ENCODE measurements at regions not wholly inside any gene's neighbourhood (a gene's known extent, or its start where the extent isn't known, plus 50 kb on each side); places are given as distances from the start of the nearest gene placed in this dataset.

DNA sequence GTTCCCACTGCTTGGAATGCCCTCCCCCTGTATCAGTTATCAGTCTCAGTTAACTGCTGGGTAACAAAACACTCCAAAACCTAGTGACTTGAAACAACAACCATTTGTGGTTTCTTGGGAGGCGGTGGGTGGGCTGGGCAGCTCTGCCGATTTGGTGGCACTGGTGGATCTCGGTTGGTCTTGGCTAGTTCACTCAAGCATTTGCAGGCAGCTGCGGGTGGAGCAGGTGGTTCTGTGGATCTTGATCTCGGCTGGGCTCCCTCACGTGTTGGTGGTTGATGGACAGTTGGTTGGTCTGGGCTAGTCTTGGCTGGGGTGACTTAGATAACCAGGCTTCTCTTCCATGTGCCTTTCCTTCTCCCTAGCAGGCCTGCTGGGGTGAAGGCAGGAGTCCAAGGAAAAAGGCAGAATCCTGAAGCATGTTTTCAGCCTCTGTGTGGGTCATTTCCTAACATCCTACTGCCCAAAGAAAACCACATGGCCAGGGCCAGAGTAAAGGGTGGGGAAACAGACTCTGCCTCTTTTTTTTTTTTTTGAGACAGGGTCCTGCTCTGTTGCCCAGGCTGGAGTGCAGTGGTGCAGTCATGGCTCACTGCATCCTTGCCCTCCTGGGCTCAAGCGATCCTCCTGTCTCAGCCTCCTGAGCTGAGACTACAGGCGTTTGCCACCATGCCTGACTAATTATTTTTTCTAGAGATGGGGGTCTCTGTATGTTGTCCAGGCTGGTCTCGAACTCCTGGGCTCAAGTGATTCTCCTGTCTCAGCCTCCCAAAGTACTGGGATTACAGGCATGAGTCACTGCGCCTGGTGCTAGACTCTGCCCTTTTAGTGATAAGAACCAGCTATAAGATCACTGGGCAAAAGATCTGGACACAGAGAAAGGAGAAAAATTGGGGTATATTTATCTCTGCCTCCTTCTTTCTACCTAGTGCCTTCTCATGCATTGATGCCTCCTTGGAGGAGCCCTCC, 183.7 kb downstream of the RGS3 start:
- no peak for DNase-seq

DNA sequence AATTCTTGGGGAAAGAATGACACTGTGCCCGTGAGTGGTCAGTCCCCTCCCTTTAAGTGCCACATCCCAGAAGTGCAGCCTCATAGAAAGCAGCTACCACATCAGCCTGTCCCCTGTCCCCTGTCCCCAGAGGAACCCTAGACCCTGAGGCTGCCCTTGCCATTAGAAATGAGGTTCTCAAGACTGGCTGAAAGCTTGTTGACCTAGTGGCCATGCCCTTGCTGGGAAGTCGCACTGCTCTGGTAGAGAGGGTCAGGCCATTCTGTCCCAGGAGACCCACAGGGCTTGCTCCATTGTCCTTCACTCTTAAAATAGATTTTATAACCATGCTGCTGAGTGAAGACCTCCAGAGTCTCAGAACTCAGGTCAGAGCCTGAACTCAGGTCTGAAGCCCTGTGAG, 184.5 kb downstream of the RGS3 start:
- no peak for DNase-seq

DNA sequence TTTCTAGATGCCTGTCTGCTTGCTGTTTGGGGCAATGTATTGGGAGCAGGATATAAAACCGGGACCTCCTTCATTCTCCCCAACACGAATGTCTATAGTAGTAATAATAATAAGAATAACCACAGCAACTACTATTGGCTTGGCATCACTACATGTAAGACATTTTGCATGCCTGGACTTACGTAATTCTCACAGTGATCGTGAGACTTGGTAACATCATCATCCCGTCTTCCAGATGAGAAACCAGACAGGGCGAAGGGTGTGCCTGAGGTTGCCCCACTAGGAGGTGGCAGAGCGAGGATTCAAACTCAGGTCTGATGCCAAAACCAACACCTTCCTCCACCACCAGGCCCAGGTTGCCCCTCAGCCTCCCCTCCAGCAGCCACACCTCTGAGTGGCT, 185.1 kb downstream of the RGS3 start:
- DNase-seq = no peak

DNA sequence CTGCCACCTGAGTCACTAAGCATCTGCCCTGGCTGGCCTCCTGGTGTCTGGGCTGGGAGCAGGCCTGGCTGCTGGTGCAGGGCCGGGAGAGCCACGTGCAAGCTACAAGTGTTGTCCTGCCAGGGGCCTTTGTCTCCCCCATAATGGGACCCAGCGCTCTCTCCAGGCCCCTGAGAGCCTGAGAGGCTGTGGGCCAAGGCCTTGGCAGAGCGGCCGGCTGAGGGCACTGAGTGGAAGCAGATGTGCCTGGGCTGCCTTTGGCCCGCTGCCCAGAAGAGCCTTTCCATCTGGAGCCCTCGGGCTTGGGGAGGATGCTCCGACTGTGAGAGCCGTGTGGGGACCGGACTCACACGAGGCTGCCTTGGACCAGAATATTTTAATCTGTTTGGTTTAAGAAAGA, 185.5 kb downstream of the RGS3 start:
- peak; percentile 55 for DNase-seq

DNA sequence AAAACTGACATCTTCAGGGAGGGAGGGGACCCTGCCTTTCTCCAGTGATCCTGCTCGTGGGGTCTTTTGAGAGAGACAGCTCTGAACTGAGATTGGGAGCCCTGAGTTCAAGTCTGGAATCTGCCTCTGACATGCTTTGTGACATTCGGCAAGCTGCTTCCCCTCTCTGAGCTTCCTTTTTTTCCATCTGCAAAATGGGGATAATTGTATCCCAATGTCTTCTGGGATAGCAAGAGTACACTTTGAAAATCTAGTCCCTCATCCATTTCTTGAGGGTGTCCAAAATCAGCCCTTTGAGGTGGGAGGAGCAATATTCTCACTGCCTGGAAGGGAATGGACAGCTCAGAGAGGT, 186.3 kb downstream of the RGS3 start:
- DNase-seq = no peak

DNA sequence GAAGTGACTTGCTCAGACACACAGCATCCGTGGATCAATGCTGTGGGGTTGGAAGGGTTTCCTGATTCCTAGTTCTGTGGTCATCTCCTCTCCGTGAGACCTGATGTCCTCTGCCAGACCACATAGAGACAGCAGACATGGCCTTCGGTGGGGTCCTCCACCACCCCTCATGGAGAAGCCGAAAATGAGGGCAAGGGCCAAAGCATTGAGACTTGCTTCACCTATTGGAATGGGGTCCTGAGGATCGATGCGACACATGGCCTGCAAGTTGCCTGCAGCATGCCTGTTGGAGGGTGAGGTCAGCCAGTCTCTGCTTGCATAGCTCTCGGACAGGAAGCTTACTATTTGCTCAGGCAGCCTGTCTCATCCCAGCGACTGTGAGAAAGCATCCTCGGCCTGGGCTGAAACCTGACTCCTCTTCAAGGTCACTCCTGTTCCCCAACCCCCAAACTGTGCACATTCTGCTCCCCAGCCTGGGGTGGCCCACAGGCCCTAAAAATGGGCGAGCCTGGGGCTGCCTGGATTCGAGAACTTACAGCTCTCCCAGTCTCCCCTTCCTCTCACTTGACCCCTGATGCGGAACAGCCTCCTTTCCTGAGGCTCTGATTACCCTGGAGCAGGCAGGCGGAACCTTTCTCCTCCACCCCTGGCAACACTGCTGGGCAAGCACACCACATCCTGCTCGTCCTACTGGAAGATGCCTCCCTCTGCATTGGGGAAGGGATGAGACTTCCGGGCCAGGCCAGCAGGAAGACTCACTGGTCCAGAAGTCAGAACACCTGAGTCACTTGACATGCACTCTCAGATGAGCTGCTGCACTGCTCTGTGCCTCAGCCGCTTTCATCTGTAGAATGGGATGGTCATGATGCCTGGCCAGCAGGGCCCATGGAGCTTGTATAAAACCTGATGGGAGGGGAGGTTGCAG, 186.9 kb downstream of the RGS3 start:
- peak; percentile 50 for DNase-seq

DNA sequence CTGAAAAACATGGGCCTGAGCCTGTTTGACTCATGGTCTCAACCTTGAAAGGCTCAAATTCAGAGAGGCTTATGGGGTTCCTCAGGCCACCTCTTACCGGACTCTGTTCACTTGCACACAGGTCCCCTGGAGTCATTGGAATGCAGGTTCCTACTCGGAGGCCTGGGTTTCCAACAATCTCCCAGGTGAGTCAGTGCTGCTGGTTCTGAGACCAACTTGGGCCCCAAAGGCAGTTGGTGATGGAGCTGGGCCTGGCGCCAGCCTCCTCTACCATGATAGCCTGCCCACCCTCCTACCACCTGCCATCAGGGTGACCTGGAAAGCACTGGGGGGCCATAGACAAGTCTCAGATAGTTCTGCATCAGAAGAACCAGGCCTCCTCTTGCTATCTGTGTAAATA, 188.4 kb downstream of the RGS3 start:
- no peak for DNase-seq

DNA sequence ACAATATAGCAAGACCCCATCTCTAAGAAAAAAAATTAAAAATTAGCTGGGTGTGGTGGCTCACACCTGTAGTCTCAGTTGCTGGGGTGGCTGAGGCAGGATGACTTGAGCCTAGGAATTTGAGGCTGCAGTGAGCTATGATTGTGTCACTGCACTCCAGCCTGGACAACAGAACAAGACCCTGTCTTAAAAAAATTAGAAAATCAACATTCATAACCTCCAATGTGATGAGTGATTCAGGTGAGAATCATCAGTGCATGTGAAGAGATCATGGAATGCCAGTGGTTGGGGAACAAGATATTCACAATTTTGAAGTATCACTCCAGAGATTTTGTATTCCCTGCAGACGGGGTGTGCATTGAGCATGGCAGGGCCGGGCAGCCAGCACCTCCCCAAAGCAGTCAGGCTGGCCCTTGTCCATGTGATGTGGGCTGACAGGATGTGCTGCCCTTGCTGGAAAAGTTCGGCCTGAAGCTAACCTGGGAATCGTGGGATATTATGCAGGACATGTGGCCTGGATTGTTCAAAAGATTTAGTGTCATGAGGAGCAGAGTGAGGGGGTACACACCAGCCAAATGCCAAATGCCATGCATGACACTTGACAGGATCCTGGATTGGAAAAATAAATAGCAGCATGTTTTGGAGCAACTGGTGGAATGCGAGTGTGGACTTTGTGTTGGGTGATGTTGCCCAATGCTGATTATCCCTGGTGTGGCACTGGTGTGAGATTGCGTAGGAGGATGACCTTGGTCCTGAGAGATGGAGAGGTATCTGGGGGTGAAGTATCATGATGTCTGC, 189.0 kb downstream of the RGS3 start:
- no peak for DNase-seq

DNA sequence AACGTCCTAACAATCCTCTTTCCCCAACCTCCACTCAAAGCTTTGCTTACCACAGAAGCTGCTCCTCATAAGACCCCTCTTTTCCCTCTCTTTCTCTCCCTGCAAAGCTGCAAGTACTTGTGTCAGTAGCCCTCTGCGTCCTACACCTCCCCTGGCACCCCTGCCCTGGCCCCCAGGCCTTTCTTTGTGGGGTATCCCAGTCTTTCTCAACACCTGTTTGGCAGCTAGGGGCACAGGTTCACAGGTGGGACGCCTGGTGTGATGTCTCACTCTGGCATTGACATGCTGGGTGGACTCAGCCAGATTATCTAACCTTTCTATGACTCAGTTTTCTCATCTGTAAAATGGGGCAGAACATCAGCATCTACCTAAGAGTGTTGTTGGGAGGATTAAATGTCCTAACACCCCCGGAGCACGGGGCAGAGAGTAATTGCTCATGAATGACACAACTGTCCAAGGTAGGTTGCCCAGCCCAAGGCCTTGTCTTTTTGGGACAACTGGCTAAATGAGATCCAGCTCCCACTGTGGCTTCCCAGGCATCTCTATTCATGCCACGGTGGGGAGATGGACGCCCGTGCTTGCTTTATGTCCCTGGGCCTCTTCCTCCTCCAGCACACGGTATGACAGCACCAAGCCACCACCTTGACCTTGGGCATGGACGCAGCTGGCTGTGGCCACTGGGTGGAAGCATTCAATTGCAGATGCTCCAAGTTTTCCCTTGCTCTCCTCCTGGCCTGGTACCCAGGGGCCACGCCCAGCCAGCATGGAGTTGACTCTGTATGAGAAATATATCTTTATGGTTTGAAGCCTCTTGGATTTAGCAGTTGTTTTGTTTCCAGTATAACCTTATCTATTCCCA, 190.4 kb downstream of the RGS3 start:
- DNase-seq = no peak

DNA sequence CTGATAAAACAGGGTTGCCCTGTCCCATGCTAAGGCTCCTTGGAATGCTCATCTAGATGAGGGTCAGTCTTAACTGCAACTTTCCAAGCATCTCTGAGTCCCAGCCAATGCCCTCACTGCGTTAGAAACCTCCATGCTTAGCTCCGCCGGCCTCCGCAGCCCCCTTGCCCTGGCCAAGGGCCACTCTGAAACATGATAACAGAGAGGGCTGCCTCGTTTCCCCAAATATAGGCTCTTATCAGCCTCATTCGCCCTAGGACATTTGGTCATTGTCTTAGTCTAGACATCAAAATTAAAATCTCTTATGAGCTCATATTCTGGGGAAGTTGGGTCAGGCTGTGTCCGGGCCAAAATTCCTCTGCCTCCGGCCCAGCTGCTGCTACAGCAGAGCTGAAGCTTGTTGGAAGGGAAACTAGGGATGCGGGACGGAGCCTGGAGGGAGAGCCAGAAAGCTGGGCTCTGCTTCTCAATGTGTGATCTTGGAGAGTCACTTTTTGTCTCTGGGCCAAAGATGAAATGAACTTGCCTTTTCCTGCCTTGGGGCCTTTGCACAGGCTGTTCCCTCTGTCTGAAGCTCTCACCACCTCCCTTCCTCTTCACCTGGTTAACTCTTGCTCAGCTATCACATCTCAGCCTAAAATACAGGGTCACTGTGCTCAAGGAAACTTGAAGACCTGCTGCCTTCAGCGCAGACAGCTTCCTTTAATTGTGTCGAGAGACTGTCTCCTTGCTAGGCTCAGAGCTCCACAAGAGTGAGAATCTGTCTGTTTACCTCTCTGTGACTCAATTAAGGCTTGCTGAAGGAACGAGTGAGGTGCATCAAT, 191.3 kb downstream of the RGS3 start:
- no peak for DNase-seq

DNA sequence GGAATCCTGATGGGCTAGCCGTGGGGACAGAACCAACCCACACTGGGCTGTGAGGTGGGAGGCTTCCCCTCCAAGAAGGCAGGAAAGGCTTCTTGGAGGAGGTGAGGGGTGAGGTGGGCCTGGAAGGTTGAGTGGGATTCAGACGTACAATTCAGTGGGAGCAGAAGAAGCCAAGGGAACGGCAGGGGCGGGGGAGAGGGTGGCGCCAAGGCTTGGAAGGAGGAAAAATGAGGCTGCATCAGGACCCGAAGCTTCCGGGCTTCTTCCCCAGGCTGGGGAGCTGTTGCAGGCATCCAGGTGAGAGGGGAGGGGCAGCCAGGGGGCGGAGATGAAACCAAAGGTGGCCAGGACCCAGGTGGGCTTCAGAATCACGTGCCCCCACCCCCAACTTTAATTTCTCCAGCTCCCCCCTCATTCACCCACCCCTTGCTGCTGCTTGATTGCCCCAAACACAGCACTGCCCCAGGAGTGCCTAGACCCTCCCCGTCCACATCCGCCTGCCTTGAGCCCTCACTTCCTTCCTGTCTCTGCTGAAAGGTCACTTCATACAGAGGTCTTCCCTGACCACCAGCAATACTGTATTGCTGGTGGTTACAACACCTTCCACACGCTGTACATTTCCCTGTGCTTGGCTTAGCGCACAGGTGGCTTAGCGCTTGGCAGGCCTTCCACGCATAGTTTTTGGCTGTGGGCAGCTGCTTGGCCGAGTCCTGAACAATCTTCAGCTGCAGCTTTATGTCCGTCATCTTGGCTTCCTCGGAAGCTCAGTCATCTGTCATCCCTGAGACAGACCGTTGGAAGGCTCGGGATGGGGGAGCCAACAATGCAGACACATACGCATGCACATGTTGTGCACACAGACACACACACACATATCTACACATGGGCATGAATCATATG, 193.5 kb downstream of the RGS3 start:
- no peak for DNase-seq

DNA sequence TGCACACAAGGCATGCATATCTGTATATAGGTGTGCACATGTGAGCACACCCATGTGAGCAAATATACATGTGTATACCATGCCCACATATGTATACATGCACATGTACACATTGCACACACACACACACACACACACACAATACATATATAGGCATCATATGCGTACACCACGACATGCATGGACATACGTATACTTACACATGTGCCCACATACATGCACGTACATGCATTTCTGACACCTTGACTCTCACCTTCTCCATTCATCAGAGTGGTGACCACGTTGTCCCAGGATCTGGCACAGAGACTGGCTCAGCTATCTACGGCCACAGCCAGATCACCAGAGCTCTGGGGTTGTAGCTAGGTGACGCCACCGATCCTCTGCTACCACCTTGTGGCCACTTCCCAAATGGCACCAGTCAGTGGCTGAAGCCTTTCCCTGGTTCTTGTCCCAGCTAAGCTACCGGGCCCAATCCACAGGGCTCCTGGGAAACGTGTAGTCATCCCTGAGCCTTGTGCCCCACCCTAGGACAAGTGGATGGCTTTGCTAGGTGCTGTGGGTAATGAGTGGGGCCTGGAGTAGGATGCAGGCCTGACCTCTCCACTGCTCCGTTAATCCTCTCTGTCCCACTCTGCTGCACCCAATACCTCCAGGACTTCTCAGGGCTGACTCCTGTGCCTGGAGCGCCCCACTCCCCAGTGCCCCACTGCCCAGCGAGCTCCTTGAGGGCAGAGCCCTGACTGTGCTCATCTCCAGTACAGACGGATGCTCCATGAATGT, 194.4 kb downstream of the RGS3 start:
- peak; percentile 75 for DNase-seq

DNA sequence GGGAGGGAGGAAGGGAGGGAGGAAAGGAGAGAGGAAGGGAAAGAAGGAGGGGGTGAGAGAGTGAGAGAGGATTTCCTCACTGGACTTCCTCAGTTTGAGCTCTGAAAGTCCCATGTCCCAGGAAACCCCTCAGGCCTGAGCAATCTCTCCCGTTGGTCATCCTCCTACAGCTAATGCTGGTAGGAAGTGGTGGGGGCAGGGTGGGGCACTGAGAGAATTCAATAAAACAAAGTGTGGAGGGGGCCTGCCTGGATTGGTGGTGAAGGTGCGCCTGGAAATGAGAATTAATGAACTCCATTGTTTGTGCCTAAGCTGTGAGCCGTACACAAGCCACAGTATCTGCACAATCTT, 195.0 kb downstream of the RGS3 start:
- no peak for DNase-seq

DNA sequence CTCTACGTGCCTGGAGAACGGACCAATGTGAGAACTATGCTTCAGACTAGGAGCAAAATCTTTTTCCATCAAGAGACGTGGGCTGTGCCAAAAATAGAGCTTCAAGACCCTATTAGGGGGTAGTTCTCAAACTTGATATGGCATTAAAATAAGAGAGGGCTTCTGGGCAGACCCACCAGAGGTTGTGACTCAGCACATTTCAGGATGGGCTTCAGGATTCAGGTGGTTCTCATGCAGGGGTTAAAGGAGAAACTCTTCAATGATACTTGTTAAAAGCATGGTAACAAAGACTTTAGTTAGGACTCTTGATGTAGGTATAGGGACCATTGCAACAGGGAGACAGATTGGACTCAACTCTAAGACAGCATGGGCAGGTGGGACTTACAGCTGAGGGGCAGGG, 195.5 kb downstream of the RGS3 start:
- no peak for DNase-seq

DNA sequence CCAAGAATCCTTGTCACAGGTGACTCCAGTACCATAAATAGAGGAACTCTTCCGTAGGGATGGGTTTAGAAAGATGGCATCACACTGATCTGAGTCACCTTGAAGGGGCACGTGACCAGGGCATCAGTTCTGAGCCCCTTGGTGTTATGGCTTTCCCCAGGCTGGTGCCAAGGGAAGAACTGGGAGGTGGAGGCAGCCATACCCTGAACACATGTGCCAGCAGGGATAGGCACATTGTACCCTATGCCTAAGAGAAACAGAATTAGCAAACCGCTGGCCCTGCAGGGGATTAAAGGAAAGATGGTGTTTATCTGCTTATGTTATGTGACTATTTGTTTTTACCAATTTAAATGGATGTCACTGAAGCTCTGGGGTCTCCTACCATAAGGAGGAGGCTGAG, 196.2 kb downstream of the RGS3 start:
- no peak for DNase-seq

DNA sequence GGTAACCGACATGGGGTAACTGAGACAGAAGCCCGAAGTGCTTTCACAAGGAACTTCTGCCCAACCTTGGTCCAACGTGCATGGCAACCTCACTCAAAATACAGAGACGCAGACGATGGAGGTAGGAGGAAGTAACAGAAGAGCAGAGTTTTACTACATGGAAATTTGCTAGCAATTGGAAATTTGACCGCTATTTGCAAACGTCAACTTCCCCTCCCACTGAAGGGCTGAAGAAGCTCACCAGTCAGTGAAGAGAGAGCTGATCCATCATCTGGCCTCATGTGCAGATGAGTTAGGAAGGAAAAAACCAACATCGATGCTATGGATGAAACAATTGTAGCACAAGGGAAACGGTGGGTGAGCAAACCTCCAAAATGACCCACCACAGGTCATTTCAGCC, 196.7 kb downstream of the RGS3 start:
- DNase-seq = no peak

DNA sequence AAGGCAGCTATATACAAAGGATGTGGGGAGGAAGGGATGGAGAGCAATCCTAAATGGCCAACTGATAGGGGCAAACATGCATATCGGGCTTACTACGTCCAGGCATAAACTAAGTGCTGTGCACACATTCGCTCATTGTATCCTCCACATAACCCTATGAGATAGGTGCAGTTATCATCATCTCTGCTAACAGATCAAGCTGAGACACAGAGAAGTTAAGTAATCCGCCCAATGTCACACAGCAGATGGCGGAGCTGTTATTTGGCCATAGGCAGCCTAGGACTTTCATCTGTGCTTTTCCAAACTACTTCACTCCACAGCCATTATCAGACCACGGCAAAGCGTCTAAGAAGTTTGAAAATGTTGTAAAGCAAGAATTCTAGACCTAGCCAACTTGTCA, 197.5 kb downstream of the RGS3 start:
- DNase-seq = no peak

DNA sequence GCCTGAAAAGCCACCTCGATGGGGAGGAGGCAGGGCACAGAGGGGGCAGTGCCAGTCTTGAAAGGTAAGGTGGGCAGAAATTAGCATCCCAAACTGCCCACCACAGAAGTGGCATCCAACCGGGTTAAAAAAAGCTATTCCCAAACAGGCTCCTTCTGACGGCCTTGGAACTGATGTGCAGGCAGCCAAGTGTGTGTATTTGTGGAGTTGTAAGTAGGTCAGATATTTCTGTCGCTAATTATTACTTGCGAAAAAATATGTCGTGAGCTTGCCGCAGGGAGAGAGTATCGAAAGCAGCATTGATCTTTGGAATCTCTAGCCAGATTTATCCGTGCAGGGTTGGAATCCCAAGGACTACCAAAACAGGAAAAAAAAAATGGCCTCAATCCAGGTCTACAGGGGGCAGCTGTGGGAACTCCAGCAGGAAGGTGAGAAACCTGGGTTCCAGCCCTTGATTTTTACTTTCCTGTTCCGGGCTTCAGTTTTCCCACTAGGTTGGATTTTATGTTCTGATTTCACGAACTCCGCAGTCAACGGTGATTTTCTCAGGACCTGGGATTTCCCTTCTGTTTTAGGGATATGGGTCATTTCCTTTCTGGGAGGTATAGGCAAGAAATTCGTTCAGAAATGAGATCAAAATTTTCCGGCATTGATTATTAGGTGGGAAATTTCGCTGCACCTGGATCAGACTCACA, 200.8 kb downstream of the RGS3 start:
- no peak for DNase-seq

DNA sequence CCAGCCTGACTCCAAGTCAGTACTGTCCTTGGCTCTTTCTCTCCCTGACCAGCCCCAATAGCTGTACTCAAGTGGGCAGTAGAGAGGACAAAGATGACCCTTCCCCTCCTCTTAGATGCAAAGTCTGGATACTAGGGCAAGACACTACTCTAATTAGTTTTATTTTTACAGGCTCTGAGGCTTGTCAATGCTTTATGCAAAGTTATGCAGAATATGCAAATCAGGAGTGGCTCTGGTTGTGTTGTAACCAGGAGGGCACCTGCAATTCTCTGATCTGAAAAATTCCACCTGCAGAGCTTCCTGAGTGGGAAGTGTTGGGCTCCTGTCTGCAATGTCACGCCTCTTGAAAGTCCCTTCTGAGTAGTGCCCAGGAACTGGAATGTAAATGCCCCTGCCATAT, 201.5 kb downstream of the RGS3 start:
- DNase-seq = no peak
